ENCODE measurements at regions not wholly inside any gene's neighbourhood (a gene's known extent, or its start where the extent isn't known, plus 50 kb on each side); places are given as distances from the start of the nearest gene placed in this dataset.

- H3K4me1 ChIP-seq (ENCODE audit: control insufficient read depth, low read length) = no peaks in the 10 kb centered on the region
- no peak overlapping the region for H3K4me3 ChIP-seq (ENCODE audit: low read length)
- H3K79me2 ChIP-seq (ENCODE audit: control insufficient read depth, low read length) = no peaks in the 10 kb centered on the region
- H3K4me2 ChIP-seq (ENCODE audit: low read length) = no peak overlapping the region
- H3K9me2 ChIP-seq (replicated peaks; ENCODE audit: control insufficient read depth, low read length) = no peaks in the 10 kb centered on the region
- no peaks in the 10 kb centered on the region for H3F3A ChIP-seq (ENCODE audit: control insufficient read depth, insufficient read depth)
- H3K9me3 ChIP-seq (ENCODE audit: control insufficient read depth, insufficient read depth, low read length) = no peaks in the 10 kb centered on the region
- H3K27ac ChIP-seq (ENCODE audit: low read depth, low read length) = no peak overlapping the region
- H4K20me1 ChIP-seq (ENCODE audit: control insufficient read depth, insufficient read depth, low read depth, low read length) = no peaks in the 10 kb centered on the region
- no peaks in the 10 kb centered on the region for H3K36me3 ChIP-seq (ENCODE audit: control insufficient read depth, low read length)
- no peaks in the 10 kb centered on the region for H3K27me3 ChIP-seq (ENCODE audit: control insufficient read depth, low read length)
- no peak for TF ChIP-seq CTCF (IDR thresholded peaks at IDR 0.05; ENCODE audit: low read depth, low read length, poor library complexity, severe bottlenecking)
Measured at GRCh38 chr2:120597595-120598193, 138.0 kb upstream of the GLI2 start.

- H3K9me3 ChIP-seq (ENCODE audit: control insufficient read depth, insufficient read depth, low read length) = no peaks in the 10 kb centered on the region
- H3K4me1 ChIP-seq (ENCODE audit: control insufficient read depth, low read length) = no peaks in the 10 kb centered on the region
- TF ChIP-seq CTCF (IDR thresholded peaks at IDR 0.05; ENCODE audit: low read depth, low read length, poor library complexity, severe bottlenecking) (no peak), EZH2phosphoT487 (IDR thresholded peaks at IDR 0.05; ENCODE audit: borderline replicate concordance, low read length) (no peak)
- H3K9me2 ChIP-seq (replicated peaks; ENCODE audit: control insufficient read depth, low read length) = no peaks in the 10 kb centered on the region
- H3F3A ChIP-seq (ENCODE audit: control insufficient read depth, insufficient read depth) = no peaks in the 10 kb centered on the region
- no peaks in the 10 kb centered on the region for H3K27me3 ChIP-seq (ENCODE audit: control insufficient read depth, low read length)
- no peak overlapping the region for H3K27ac ChIP-seq (ENCODE audit: low read depth, low read length)
- H3K4me2 ChIP-seq (ENCODE audit: low read length) = no peak overlapping the region
- no peaks in the 10 kb centered on the region for H3K36me3 ChIP-seq (ENCODE audit: control insufficient read depth, low read length)
- H4K20me1 ChIP-seq (ENCODE audit: control insufficient read depth, insufficient read depth, low read depth, low read length) = no peaks in the 10 kb centered on the region
- no peak overlapping the region for H3K4me3 ChIP-seq (ENCODE audit: low read length)
- H3K79me2 ChIP-seq (ENCODE audit: control insufficient read depth, low read length) = no peaks in the 10 kb centered on the region
Measured at GRCh38 chr2:120598416-120598815, 137.3 kb upstream of the GLI2 start.

GRCh38 chr2:120599072-120599471 lies 136.6 kb upstream of the GLI2 start:
- no peak overlapping the region for H3K4me3 ChIP-seq (ENCODE audit: low read length)
- no peaks in the 10 kb centered on the region for H3K4me1 ChIP-seq (ENCODE audit: control insufficient read depth, low read length)
- no peaks in the 10 kb centered on the region for H3K36me3 ChIP-seq (ENCODE audit: control insufficient read depth, low read length)
- H3F3A ChIP-seq (ENCODE audit: control insufficient read depth, insufficient read depth) = no peaks in the 10 kb centered on the region
- H3K27me3 ChIP-seq (ENCODE audit: control insufficient read depth, low read length) = no peaks in the 10 kb centered on the region
- H3K79me2 ChIP-seq (ENCODE audit: control insufficient read depth, low read length) = no peaks in the 10 kb centered on the region
- H4K20me1 ChIP-seq (ENCODE audit: control insufficient read depth, insufficient read depth, low read depth, low read length) = no peaks in the 10 kb centered on the region
- H3K9me2 ChIP-seq (replicated peaks; ENCODE audit: control insufficient read depth, low read length) = no peaks in the 10 kb centered on the region
- H3K27ac ChIP-seq (ENCODE audit: low read depth, low read length) = no peak overlapping the region
- TF ChIP-seq CTCF (IDR thresholded peaks at IDR 0.05; ENCODE audit: low read depth, low read length, poor library complexity, severe bottlenecking) (no peak), EZH2phosphoT487 (IDR thresholded peaks at IDR 0.05; ENCODE audit: borderline replicate concordance, low read length) (no peak)
- no peak overlapping the region for H3K4me2 ChIP-seq (ENCODE audit: low read length)
- no peaks in the 10 kb centered on the region for H3K9me3 ChIP-seq (ENCODE audit: control insufficient read depth, insufficient read depth, low read length)
